Vagina (tissue), 2 donors: ENCODE measurements at regions not wholly inside any gene's neighbourhood (a gene's known extent, or its start where the extent isn't known, plus 50 kb on each side); places are given as distances from the start of the nearest gene placed in this dataset.

Source experiments
- CTCF ChIP-seq, 3 experiments: fragments of 450-650 bp in 2 of 3; fragments of 200-600 bp in 1 of 3; sonication (generic) in 1 of 3; IDR thresholded peaks; one replicate each; pipeline ENCODE4 v1.5.1; 2017 to 2019; ENCODE audit warnings: antibody characterized with exemption in 3 of 3, mild to moderate bottlenecking in 2 of 3, moderate library complexity in 2 of 3
- POLR2A ChIP-seq, 2 donors: fragments of 450-650 bp; IDR thresholded peaks; one replicate each; pipeline ENCODE4 v1.6.1; 2017; ENCODE audit warnings: antibody characterized with exemption in 2 of 2, mild to moderate bottlenecking in 2 of 2, moderate library complexity in 2 of 2

- no peak for TF ChIP-seq CTCF (IDR thresholded peaks at IDR 0.05)
- TF ChIP-seq POLR2A (IDR thresholded peaks at IDR 0.05): no peak
Observed at GRCh38 chr3:168596175-168596823, 500.6 kb upstream of the GOLIM4 start.
